Heart right ventricle (tissue), 16 donors: ENCODE measurements at regions not wholly inside any gene's neighbourhood (a gene's known extent, or its start where the extent isn't known, plus 50 kb on each side); places are given as distances from the start of the nearest gene placed in this dataset.
A peak's percentile ranks its signal among the peaks of the same experiment; 100 is the strongest.

Source experiments
- ATAC-seq, 8 donors: fragments of 200-7000 bp; cut with Tn5 transposase; one replicate each; pipeline ENCODE4 v1.9.1; 2020; ENCODE audit warnings: mild to moderate bottlenecking in 8 of 8, moderate library complexity in 8 of 8, moderate number of reproducible peaks in 1 of 8
- DNase-seq, 2 donors: peaks; one replicate each; pipeline ENCODE4 v3.0.0-alpha.2; 2020
- H3K27ac ChIP-seq, 10 donors: fragments of 200-600 bp; sonication (generic) in 2 of 10; one replicate each; pipeline versions ENCODE4 v1.5.0 to v1.8.0; 2020 to 2022; ENCODE audit warnings: mild to moderate bottlenecking in 3 of 10
- H3K27me3 ChIP-seq, 7 donors: fragments of 200-600 bp; one replicate each; pipeline ENCODE4 v1.8.0; 2021 to 2022; ENCODE audit warnings: mild to moderate bottlenecking in 2 of 7
- H3K36me3 ChIP-seq, 9 donors: fragments of 200-600 bp; sonication (generic) in 1 of 9; one replicate each; pipeline versions ENCODE4 v1.5.0 to v1.8.0; 2020 to 2022; ENCODE audit warnings: mild to moderate bottlenecking in 2 of 9
- H3K4me1 ChIP-seq, 9 donors: fragments of 200-600 bp; sonication (generic) in 1 of 9; one replicate each; pipeline versions ENCODE4 v1.5.0 to v1.8.0; 2020 to 2022; ENCODE audit warnings: mild to moderate bottlenecking in 4 of 9
- H3K4me3 ChIP-seq, 10 donors: fragments of 200-600 bp; sonication (generic) in 2 of 10; one replicate each; pipeline versions ENCODE4 v1.5.0 to v1.8.0; 2020 to 2022; ENCODE audit warnings: mild to moderate bottlenecking in 7 of 10, moderate library complexity in 2 of 10
- H3K9me3 ChIP-seq, 11 donors: fragments of 200-600 bp in 10 of 11; sonication (generic) in 2 of 11; one replicate each; pipeline versions ENCODE4 v1.5.0 to v1.8.0; 2013 to 2022; ENCODE audit warnings: mild to moderate bottlenecking in 2 of 11, control low read depth in 1 of 11, moderate library complexity in 1 of 11
- CTCF ChIP-seq, 9 donors: fragments of 200-600 bp; sonication (generic) in 2 of 9; IDR thresholded peaks; one replicate each; pipeline versions ENCODE4 v1.5.0 to v1.8.0; 2021 to 2022; ENCODE audit warnings: antibody characterized with exemption in 9 of 9, mild to moderate bottlenecking in 5 of 9, moderate library complexity in 1 of 9
- WGBS, 2 donors: extraction: QIAGEN DNeasy Blood & Tissue Kit; methylation state at CpG; one replicate each; pipeline ENCODE4 v1.1.7; 2013; ENCODE audit warnings: inconsistent platforms in 1 of 2; 5-methylcytosine and 5-hydroxymethylcytosine counted together
- intact Hi-C, 10 donors: fragments of 100-400 bp; cut with DNase I; formaldehyde crosslinking; loops; one replicate each; pipeline versions ENCODE4 v1.11.1 to v1.14.2; 2022
- donor health status: Arrhythmogenic right ventricular cardiomyopathy.
- donor health status: ischemic (EF 13 %, LVEDD 7.1; RV severe dilation, severe dysfunction).
- donor health status: healthy with polysubstance abuse.
- donor health status: DM: no; HTN: yes; CAD: no.
- donor health status: DM: no; HTN: no; CAD: no.
- donor health status: ischemic (EF 25% LVEDD 6.9; RV normal size, moderate dysfunction).
- donor health status: ischemic (EF 25% LVEDD 5.7; RV mildly dilated, moderate dysfunction).
- donor health status: healthy.
- donor health status: DM: yes; HTN: yes; CAD: no.
- donor health status: Ischemic cardiomyopathy.
- donor health status: ischemic (EF 35%, LVEDD 5.7; RV mildly dilated, moderate dysfunction).
- donor health status: nonischemic (EF 11% LVEDD 7.7; RV severe dilation, severe dysfunction).
- donor health status: DM: yes; HTN: yes; CAD: no.
- donor health status: PGD.
- donor health status: ischemic (EF 29% LVEDD 5.4; RV normal size, mild dysfunction).
- donor health status: nonischemic (EF 23%, LVEDD 6.1; RV moderate dilation, normal function).

- WGBS, 2 donors = 36 to 48% methylated on average over 4 of the region's 4 CpGs
- Histone ChIP-seq H3K27me3 (no peaks in the 10 kb centered on the region), H3K9me3 (peaks cover 0 to 11% (median 0%) of the 10 kb centered on the region in 11 donors), H3K4me1 (peaks cover 0 to 23% (median 12%) of the 10 kb centered on the region in 9 donors), H3K36me3 (no peaks in the 10 kb centered on the region), H3K27ac (peak overlapping the region in 6 of 10 donors; percentile 14 to 71 (median 32)), H3K4me3 (no peak overlapping the region)
- TF ChIP-seq CTCF (IDR thresholded peaks at IDR 0.05) = no peak
- peak in 7 of 8 donors; percentile 41 to 86 (median 76) for ATAC-seq
- no peak for DNase-seq
- intact Hi-C loops = no loop called here
Observed at GRCh38 chr1:100643471-100644196, 75.9 kb upstream of the VCAM1 start.

GRCh38 chr1:100646001-100646400 lies 73.5 kb upstream of the VCAM1 start:
- WGBS, 2 donors = 69 to 70% methylated on average over 4 of the region's 4 CpGs
- Histone ChIP-seq H3K27me3 (no peaks in the 10 kb centered on the region), H3K36me3 (no peaks in the 10 kb centered on the region), H3K9me3 (peaks cover 0 to 33% (median 11%) of the 10 kb centered on the region in 11 donors), H3K27ac (no peak overlapping the region), H3K4me3 (no peak overlapping the region), H3K4me1 (peaks cover 0 to 23% (median 12%) of the 10 kb centered on the region in 9 donors)
- intact Hi-C loops = no loop called here
- ATAC-seq = peak in 1 of 8 donors; percentile 35
- DNase-seq = no peak
- no peak for TF ChIP-seq CTCF (IDR thresholded peaks at IDR 0.05)

GRCh38 chr1:100649146-100649545 lies 70.4 kb upstream of the VCAM1 start:
- H3K27me3 ChIP-seq = no peaks in the 10 kb centered on the region
- H3K9me3 ChIP-seq = peaks cover 0 to 39% (median 11%) of the 10 kb centered on the region in 11 donors
- WGBS, 2 donors = 98% methylated on average over 1 of the region's 1 CpG
- H3K27ac ChIP-seq = no peak overlapping the region
- no peaks in the 10 kb centered on the region for H3K36me3 ChIP-seq
- TF ChIP-seq CTCF (IDR thresholded peaks at IDR 0.05) = no peak
- no peak for DNase-seq
- ATAC-seq = no peak
- H3K4me1 ChIP-seq = peaks cover 0 to 3% (median 0%) of the 10 kb centered on the region in 9 donors
- intact Hi-C loops = no loop called here
- H3K4me3 ChIP-seq = no peak overlapping the region

- TF ChIP-seq CTCF (IDR thresholded peaks at IDR 0.05) = no peak
- no peak overlapping the region for H3K4me3 ChIP-seq
- no peak overlapping the region for H3K27ac ChIP-seq
- no peak for ATAC-seq
- WGBS, 2 donors = 66% methylated on average over 10 of the region's 10 CpGs
- intact Hi-C loops = no loop called here
- peaks cover 0 to 4% (median 0%) of the 10 kb centered on the region in 9 donors for H3K4me1 ChIP-seq
- H3K36me3 ChIP-seq = no peaks in the 10 kb centered on the region
- peaks cover 0 to 7% (median 0%) of the 10 kb centered on the region in 11 donors for H3K9me3 ChIP-seq
- H3K27me3 ChIP-seq = peaks cover 0 to 4% (median 0%) of the 10 kb centered on the region in 7 donors
- no peak for DNase-seq
Observed at GRCh38 chr1:100657876-100658715, 61.4 kb upstream of the VCAM1 start.
